OCI-LY7 (cell line): ENCODE measurements at regions not wholly inside any gene's neighbourhood (a gene's known extent, or its start where the extent isn't known, plus 50 kb on each side); places are given as distances from the start of the nearest gene placed in this dataset.

ENCODE experiments used
- BruUV-seq: library from RNA; stranded (reverse); fragments of 400-500 nt; replicated peaks from 2 replicates; lab custom pipeline; 2021; lab: Mats Ljungman, UMichigan
- CTCF ChIA-PET: fragments of 300-600 bp; sonication (Branson Sonifier 250); formaldehyde crosslinking; loops from one replicate; lab custom pipeline; 2022; ENCODE audit warnings: antibody characterized with exemption; ENCODE audit not compliant: unreplicated experiment; lab: Charles Lee
- POLR2A ChIA-PET: fragments of 300-600 bp; sonication (Branson Sonifier 250); formaldehyde crosslinking; loops from one replicate; lab custom pipeline; 2022; ENCODE audit warnings: antibody characterized with exemption; lab: Charles Lee
- DNase-seq: peaks from one replicate; pipeline ENCODE4 v3.0.0-alpha.2; 2015; ENCODE audit warnings: low spot score
- H2AFZ ChIP-seq: fragments of 200-600 bp; sonication (generic), shearing (Covaris generic); 2 replicates; pipeline ENCODE4 v1.6.1; 2014; ENCODE audit warnings: mild to moderate bottlenecking, antibody characterized with exemption, low read length, moderate library complexity
- H3K27ac ChIP-seq: fragments of 200-600 bp; sonication (generic); 2 replicates; pipeline ENCODE4 v1.5.1; 2014; ENCODE audit warnings: mixed run types, low read depth, mild to moderate bottlenecking, moderate library complexity, low read length, inconsistent platforms; ENCODE audit not compliant: poor library complexity, severe bottlenecking
- H3K36me3 ChIP-seq: fragments of 200-600 bp; sonication (generic); 2 replicates; pipeline ENCODE4 v1.6.1; 2014; ENCODE audit warnings: mild to moderate bottlenecking, antibody characterized with exemption, low read length, moderate library complexity, mixed read lengths; ENCODE audit not compliant: insufficient read depth
- H3K4me1 ChIP-seq: fragments of 200-600 bp; sonication (generic); 2 replicates; pipeline ENCODE4 v1.5.1; 2014; ENCODE audit warnings: mild to moderate bottlenecking, low read length; ENCODE audit not compliant: insufficient read depth, poor library complexity, severe bottlenecking
- H3K4me2 ChIP-seq: fragments of 200-600 bp; sonication (generic); 2 replicates; pipeline ENCODE4 v1.6.1; 2014; ENCODE audit warnings: mild to moderate bottlenecking, low read length
- H3K4me3 ChIP-seq: fragments of 200-600 bp; sonication (generic); 2 replicates; pipeline ENCODE4 v1.5.1; 2014; ENCODE audit warnings: mild to moderate bottlenecking, low read depth, low read length; ENCODE audit not compliant: poor library complexity, severe bottlenecking
- H3K79me2 ChIP-seq: fragments of 200-600 bp; sonication (generic); 2 replicates; pipeline ENCODE4 v1.6.1; 2016; ENCODE audit warnings: low read depth, mild to moderate bottlenecking, low read length, moderate library complexity, mixed read lengths; ENCODE audit not compliant: insufficient read depth
- H3K9me2 ChIP-seq: fragments of 200-600 bp; sonication (generic); 2 replicates; pipeline ENCODE4 v1.6.1; 2016; ENCODE audit warnings: mild to moderate bottlenecking, low read length, mixed read lengths; ENCODE audit not compliant: insufficient read depth
- H3K9me3 ChIP-seq: fragments of 200-600 bp; sonication (generic); 2 replicates; pipeline ENCODE4 v1.6.1; 2014; ENCODE audit warnings: mild to moderate bottlenecking, mixed run types, low read length, mixed read lengths
- H4K20me1 ChIP-seq: fragments of 200-600 bp; sonication (generic); 2 replicates; pipeline ENCODE4 v1.6.1; 2014; ENCODE audit warnings: mild to moderate bottlenecking, antibody characterized with exemption, low read length, moderate library complexity, mixed read lengths; ENCODE audit not compliant: insufficient read depth
- CTCF ChIP-seq: fragments of 200-600 bp; sonication (generic); conservative IDR thresholded peaks from 2 replicates; pipeline ENCODE4 v1.5.1; 2014; ENCODE audit warnings: mild to moderate bottlenecking, antibody characterized with exemption, low read length, moderate library complexity, mixed read lengths
- EZH2phosphoT487 ChIP-seq: fragments of 200-600 bp; sonication (generic); IDR thresholded peaks from 2 replicates; pipeline ENCODE4 v1.6.1; 2018; ENCODE audit warnings: low read depth, borderline replicate concordance, mild to moderate bottlenecking, mixed run types, antibody characterized with exemption, low read length, moderate library complexity, mixed read lengths
- intact Hi-C: fragments of 100-400 bp; cut with micrococcal nuclease; formaldehyde crosslinking; loops from one replicate; pipeline ENCODE4 v1.10.0; 2022; ENCODE audit not compliant: unreplicated experiment

- Histone ChIP-seq H2AFZ (no peak overlapping the region), H3K36me3 (no peaks in the 10 kb centered on the region), H3K9me2 (no peaks in the 10 kb centered on the region), H3K4me3 (no peak overlapping the region), H3K9me3 (no peaks in the 10 kb centered on the region), H3K4me1 (no peaks in the 10 kb centered on the region), H3K27ac (no peak overlapping the region), H4K20me1 (no peaks in the 10 kb centered on the region), H3K4me2 (no peak overlapping the region), H3K79me2 (no peaks in the 10 kb centered on the region)
- DNase-seq, result no peak
- TF ChIP-seq EZH2phosphoT487, result no peak
- ChIA-PET POLR2A (no interaction called here), CTCF (no interaction called here)
- no TSS peak for BruUV-seq
- intact Hi-C loops, result no loop called here
Measured at GRCh38 chr9:2525147-2525546, 96.4 kb upstream of the VLDLR start.

GRCh38 chr9:2526071-2526828 is 95.3 kb upstream of the VLDLR start:
- Histone ChIP-seq H2AFZ (no peak overlapping the region), H3K27ac (no peak overlapping the region), H3K79me2 (no peaks in the 10 kb centered on the region), H3K9me2 (no peaks in the 10 kb centered on the region), H4K20me1 (no peaks in the 10 kb centered on the region), H3K36me3 (no peaks in the 10 kb centered on the region), H3K4me1 (no peaks in the 10 kb centered on the region), H3K9me3 (no peaks in the 10 kb centered on the region), H3K4me3 (no peak overlapping the region), H3K4me2 (no peak overlapping the region)
- DNase-seq, result no peak
- POLR2A ChIA-PET, result interaction anchor here (1.1 kb wide), 1 partner anchor 9 kb away, joined by 3 read pairs; no protein-coding TSS in a partner anchor
- TF ChIP-seq CTCF, result no peak
- TF ChIP-seq EZH2phosphoT487, result no peak
- CTCF ChIA-PET, result no interaction called here
- intact Hi-C loops, result no loop called here
- no TSS peak for BruUV-seq

- Histone ChIP-seq H4K20me1 (no peaks in the 10 kb centered on the region), H3K79me2 (no peaks in the 10 kb centered on the region), H2AFZ (no peak overlapping the region), H3K9me3 (no peaks in the 10 kb centered on the region), H3K27ac (no peak overlapping the region), H3K4me2 (no peak overlapping the region), H3K9me2 (no peaks in the 10 kb centered on the region), H3K4me3 (no peak overlapping the region), H3K4me1 (no peaks in the 10 kb centered on the region), H3K36me3 (no peaks in the 10 kb centered on the region)
- no peak for DNase-seq
- BruUV-seq, result no TSS peak
- CTCF ChIA-PET, result no interaction called here
- POLR2A ChIA-PET, result no interaction called here
- intact Hi-C loops, result no loop called here
- no peak for TF ChIP-seq CTCF
- TF ChIP-seq EZH2phosphoT487, result no peak
Measured at GRCh38 chr9:2531481-2531880, 90.1 kb upstream of the VLDLR start.
